GM18505 (cell line): ENCODE measurements at regions not wholly inside any gene's neighbourhood (a gene's known extent, or its start where the extent isn't known, plus 50 kb on each side); places are given as distances from the start of the nearest gene placed in this dataset.

Experiments
- ATAC-seq: cut with Tn5 transposase; IDR thresholded peaks from one replicate; pipeline ENCODE4 v1.9.1; 2021; ENCODE audit not compliant: unreplicated experiment
- POLR2A ChIP-seq: IDR thresholded peaks from 4 replicates; pipeline ENCODE4 v1.6.1; 2011; ENCODE audit warnings: borderline replicate concordance; ENCODE audit not compliant: insufficient read depth, insufficient read length; ENCODE audit errors: extremely low read depth

GRCh38 chr1:119298687-119299303, 69.8 kb upstream of the HAO2 start:
- no peak for TF ChIP-seq POLR2A
- no peak for ATAC-seq

- ATAC-seq, result no peak
- TF ChIP-seq POLR2A, result no peak
Observed at GRCh38 chr1:119302011-119302410, 66.6 kb upstream of the HAO2 start.

GRCh38 chr1:119308130-119308700, 60.4 kb upstream of the HAO2 start:
- no peak for TF ChIP-seq POLR2A

DNA sequence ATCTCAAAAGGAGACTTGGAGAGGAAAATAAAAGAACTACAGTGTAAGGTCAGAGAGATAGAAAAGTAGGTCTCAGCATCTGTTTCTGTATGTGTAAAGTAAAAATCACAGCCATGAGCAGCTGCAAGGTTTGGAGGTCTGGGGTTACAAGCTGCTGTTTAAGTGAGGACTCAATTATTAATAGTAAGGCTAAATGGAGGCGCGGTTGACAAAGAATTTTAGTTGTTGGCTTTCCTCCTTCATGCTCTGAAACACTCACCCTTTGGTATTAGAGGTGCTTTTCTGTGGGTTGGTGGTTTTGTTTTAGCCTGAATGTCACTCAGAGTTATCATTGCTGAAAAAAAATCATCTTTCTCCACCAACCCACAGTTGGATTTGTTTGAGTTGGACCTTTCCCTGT, 59.8 kb upstream of the HAO2 start:
- ATAC-seq, result no peak
- TF ChIP-seq POLR2A, result no peak

More at GRCh38 chr1:119308130-119308700, 60.4 kb upstream of the HAO2 start:
- ATAC-seq, result no peak

- no peak for TF ChIP-seq POLR2A
- no peak for ATAC-seq
Observed at GRCh38 chr1:119310301-119310700, 58.3 kb upstream of the HAO2 start.

DNA sequence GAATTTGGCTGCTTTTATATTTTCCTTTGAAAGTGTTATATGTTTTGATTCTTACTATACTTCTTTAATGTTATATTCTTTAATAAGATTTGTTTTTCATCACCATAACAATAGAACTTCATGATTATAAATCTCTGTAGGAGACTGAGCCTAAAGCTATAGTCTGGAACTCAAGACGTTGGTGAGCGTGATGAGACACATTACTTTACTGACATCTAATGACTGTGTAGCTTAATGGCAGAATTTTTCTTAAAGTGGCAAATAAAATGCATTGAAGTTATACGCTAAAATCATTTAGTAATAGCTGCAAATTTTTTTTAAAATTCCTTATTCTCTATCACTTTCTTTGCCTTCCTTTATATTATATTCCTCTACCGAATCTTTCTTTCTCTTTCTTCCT, 56.1 kb upstream of the HAO2 start:
- ATAC-seq, result no peak
- TF ChIP-seq POLR2A, result no peak

DNA sequence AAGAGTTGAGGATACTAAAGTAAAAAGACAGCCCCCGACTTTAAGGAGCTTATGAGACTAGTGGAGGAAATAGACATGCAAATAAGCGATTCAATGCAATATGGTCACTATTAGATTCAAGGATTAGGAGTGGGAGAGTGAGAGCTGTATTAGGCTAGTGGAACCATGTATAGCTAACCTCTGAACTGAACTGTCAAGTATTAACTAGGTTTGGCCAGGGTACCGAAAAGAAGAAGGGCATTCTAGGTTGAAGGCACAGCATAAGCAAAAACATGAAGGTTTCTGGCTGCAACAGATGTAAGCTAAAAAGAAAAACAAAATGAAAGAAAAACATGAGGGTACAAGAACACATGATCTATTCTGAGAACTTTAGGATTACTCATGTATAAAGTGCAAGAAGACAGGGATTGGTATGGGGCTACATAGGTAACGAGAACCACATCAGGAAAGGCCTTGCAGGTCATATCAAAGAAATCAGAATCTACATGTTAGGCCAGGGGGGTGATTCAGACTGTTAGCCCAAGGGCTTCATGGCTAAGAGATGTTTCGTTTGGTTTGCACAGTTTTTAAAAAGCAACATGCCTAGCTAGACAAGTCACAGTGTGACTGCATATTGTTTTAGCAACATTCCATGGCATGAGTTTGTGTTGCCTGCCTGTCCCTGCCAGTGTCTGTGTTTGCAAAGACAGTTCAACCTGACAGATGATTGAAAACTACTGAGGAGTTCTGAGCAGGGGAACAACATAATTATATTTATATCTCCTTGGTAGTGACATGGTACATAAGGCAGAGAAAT, 54.4 kb upstream of the HAO2 start:
- no peak for TF ChIP-seq POLR2A
- ATAC-seq, result no peak

DNA sequence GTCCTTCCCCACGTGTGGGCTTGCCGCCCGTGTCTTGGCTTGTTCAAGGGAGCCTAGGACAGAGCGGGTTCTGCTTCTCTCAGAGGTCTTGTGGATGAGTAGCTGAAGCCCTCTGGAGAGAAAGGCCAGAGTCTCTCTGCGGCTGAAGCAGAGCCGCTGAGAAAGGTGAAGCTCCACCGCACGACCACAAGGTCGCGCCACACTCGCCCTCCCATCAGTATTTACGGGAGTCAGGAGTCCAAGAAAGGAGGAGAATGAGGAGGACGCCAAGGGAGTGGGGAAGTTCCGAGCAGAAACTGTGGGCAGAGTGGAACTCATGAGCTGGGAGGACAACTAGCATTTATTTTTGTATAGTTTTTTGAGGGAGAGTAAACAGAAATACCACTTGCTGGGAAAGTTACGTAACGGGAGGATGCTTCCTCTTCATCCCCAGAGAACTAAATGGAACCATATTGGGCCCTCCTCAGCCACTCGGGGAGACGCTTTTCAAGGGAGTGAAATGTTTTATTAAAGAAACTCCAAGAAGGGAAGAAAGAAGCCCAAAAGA, 51.6 kb upstream of the HAO2 start:
- no peak for ATAC-seq
- TF ChIP-seq POLR2A, result no peak

DNA sequence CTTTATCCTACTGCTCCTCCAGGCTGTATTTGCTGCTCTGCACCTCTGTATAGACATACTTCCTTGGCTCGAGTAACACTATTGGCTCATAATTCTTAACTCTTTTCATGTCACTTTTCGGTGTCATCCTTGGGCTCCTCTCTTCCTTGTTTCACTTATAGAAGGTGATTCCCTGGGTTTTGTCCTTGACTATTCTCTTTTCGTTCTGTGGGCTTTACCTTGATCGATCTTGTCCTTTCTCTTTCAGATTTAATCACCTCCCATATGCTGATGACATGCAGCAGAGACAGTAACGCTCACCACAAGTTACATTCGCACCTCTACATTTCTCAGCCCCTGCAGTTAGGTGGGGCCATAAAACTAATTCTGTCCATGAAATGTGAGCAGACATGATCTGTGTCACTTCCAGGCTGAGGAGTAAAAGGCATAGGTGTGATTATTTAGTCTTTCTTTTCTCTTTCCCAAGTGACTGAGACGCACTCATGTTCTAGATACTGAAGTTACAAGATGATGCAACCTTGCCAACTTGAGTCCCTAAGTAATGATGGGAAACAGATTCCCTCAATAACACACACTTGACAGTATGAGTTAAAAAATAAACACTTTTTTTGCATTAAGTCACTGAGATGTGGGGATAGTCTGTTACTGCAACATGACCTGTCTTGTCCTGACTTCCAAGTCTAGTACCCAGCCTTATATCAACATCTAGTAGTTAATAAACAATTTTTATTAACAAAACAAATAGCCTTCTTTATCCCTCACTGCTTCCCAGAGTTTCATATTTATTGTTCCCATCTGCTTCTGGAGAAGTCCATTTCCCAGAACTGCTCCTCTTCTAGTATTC, 49.9 kb upstream of the HAO2 start:
- TF ChIP-seq POLR2A, result no peak
- ATAC-seq, result peak; percentile 59
